ENCODE measurements at regions not wholly inside any gene's neighbourhood (a gene's known extent, or its start where the extent isn't known, plus 50 kb on each side); places are given as distances from the start of the nearest gene placed in this dataset.
"Not testable (repeated sequence)": the region's sequence is repeated elsewhere in the genome, so short reads cannot be mapped to it uniquely, and the experiment has no call there.

DNA sequence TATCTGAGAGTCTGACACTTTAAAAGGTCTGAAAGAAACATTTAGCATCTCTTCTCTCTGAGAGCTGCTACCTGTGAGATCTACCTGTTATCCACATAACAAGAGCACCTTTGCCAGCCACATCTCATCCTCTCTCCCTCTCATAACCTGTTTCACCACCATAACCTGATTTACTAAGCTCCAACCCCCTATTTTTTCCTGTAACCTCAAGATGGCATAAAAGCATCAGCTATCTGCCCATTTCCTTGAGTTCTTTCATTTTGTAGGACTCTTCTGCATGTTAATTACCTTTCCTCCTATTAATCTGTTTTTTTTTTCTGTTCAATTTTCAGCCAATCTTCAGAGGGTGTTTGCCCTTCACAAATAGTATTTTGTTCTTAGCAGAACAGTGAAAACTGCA, 136.5 kb upstream of the KCNK1 start:
- DNase-seq = no peak

GRCh38 chr1:233478611-233479010, 135.3 kb upstream of the KCNK1 start:
- DNase-seq = no peak

GRCh38 chr1:233479110-233479890, 134.6 kb upstream of the KCNK1 start:
- DNase-seq = no peak

DNA sequence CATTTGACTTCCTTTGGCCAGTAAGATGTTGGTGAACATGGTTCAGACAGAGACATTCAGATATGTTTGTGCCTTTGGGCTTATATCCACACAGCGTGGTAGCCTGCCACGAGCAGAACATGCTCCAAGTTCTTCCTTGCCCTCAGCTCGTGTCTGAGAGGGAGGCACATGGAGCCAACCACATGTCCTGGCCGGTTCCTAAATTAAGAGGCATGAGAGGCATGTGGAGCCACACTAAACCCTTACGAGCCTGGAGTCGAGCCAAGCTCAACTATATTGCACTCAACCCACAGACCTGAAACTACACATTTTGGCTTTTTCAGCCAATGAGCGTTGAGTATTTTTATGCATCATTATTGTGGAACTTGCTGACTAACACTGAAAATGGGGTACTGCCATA, 133.7 kb upstream of the KCNK1 start:
- no peak for DNase-seq

- no peak for DNase-seq
These were observed 131.5 kb upstream of the KCNK1 start for GRCh38 chr1:233482388-233482787.

- no peak for DNase-seq
These were observed 128.5 kb upstream of the KCNK1 start for GRCh38 chr1:233485385-233485784.

DNA sequence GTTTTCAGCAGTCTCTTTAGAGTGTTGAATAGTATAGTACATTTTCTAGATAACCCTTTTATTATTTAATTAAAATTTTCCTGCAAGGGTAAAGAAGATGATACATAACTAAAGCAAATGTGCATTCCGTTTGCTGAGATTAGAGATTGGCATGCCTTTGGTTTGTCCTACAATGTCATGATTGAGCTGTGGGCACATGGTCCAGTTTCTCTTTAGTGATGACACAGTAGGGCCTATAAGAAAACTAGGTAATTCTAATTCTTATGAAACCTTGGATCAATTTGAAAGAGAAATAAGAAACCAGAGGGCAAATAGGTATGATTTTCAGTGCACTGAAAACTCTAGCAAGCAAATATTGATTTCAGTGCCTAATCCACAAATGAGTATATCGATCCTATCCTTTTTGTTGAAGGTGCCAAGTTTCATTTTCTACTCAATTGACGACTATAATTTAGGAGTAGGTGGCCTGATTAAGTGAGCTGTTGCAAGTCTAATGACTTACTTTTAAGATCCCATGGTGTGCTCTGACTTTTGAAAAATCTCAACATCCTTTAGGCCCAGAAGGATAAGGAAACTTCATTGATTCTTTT, 128.0 kb upstream of the KCNK1 start:
- DNase-seq = no peak

GRCh38 chr1:233487408-233487807, 126.5 kb upstream of the KCNK1 start:
- DNase-seq = no peak

DNA sequence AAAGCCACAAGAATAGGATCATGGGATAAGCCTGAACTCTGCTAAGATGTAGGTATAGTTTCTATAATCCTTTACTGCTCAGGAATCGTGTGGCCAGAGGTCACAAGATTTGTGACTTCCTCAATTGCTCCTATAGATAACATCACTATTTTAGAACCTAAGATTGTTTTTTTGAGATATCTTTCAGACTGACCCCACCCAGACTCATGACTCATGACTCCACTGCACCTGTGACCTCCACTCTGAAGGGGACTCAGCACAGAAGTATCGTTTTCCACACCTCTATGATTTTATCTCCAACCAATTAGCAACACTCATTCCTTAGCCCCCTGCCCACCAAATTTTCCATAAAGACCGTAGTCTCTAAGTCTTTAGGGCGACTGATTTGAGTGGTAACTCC, 124.5 kb upstream of the KCNK1 start:
- no peak for DNase-seq

GRCh38 chr1:233490488-233490887, 123.4 kb upstream of the KCNK1 start:
- DNase-seq = no peak

DNA sequence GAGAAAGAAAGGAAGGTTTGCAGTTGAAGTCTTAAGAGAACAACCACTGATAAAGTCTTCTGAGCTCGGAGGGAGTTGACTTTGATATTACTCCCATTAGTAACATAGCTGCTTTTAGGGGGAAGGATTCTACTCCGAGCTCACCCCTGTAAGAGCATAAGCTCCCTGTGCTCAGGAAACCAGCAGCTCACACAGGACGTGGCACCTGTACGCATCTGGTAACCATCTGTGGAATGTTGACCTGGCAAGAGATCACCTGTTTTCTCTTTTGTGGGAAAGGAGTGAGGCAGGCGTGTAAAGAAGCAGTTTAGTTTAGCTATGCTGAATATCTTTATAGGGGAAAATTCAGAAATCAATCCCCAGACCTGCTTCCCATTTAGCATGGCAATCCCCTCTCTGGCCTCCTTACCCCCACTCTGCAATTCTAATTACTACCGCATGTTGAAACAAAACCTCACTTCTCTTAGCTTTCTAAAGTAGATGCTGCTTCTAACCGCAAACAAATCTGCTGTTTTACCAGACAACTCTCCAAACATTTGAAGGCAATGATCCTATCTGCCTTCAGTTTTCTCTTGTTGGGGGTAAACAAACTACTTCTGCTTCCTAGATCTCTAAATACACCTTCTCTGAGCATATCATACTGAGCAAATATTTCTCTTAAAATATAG, 121.8 kb upstream of the KCNK1 start:
- no peak for DNase-seq

DNA sequence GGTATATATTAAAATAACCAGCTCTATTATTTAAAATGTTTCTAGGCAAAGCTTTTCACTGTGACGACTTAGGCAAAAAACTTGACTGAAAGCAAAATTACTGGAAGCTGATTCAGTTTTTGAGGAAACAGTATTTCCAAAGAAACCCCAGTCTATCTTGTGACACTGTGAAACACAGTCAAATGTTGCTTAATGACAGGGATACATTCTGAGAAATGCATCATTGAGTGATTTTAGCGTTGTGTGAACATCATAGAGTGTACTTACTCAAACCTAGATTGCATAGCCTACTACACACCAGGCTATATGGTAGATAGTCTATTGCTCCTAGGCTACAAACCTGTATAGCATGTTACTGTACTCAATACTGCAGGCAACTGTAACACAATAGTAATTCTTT, 116.9 kb upstream of the KCNK1 start:
- no peak for DNase-seq

GRCh38 chr1:233497679-233498078, 116.2 kb upstream of the KCNK1 start:
- DNase-seq = no peak

DNA sequence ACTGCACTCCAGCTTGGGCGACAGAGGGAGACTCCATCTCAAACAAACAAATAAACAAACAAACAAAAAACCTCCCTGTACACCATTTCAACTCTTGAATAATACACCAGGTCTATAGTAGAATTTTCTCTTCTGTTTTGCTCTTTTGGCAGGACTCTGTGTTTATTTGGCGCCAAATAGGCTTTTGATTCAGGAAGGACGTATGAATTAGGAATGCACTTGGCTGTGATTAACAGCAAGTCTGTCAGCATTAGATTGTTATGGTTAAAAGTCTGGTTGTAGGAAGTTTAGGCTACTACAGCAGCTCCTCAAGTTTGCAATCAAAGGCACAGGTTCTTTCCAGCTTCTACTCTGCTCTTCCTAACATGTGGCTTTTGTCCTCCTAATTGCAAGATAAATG, 113.8 kb upstream of the KCNK1 start:
- DNase-seq = no peak

DNA sequence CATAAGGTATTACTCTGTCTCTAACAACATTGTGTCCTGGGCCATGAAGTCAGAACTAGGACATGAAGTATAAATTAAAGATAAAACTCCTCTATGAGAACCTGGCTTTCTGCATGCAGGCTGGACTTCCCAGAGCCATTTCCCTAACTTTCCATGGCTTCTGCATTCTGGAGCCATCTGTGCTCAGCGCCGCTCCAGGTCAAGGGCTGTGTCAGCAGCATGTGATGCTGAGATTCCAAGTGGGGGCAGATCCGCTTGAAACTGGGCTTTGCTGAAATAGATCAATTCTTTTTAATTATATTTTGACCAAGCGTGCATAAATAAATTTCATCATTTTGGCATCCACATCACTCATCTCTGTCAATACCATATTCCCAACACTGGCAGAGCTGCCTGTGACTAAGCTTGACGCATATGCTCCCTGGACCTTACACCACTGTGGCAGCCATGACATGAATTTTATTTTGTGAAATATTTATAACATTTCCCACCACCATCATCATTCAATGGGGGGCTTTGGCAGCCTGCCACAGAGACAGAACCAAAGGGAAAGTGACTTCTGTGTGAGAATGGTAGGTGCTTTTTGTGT, 110.4 kb upstream of the KCNK1 start:
- no peak for DNase-seq

DNA sequence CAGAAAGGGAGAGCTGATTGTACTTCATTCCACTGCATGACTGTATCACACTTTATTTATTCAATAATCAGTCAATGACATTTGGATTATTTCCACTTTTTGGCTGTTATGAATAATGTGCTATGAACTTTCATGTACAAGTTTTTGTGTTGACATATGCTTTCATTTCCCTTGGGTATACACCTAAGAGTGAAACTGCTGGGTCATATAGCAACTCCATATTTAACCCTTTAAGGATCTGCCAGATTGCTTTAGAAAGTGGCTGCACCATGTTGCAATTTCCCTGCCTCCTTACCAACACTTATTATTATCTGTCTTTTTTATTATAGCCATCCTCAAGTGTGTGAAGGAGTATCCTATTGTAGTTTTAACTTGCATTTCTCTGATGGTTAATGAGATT, 108.8 kb upstream of the KCNK1 start:
- no peak for DNase-seq

- DNase-seq = not testable (repeated sequence)
These were observed 108.0 kb upstream of the KCNK1 start for GRCh38 chr1:233505889-233506288.

DNA sequence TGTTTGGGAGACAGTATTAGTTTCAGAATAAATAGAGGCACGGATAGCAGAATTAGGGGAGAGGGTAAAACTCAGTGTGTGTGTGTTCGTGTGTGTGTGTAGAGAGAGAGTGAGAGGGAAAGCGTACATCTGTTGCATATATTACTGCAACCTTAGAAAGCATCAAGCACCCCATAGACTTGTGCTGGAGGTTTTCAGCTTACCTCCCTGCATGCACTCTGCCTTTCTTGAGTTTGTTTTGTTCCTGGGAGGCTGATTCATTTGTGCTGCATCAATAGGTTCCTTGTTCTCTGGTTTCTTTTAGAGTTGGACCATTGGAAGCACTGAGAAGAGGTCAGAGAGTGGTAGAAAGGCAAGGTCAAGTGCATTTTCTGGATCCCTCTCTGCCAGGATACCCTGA, 104.4 kb upstream of the KCNK1 start:
- no peak for DNase-seq

DNA sequence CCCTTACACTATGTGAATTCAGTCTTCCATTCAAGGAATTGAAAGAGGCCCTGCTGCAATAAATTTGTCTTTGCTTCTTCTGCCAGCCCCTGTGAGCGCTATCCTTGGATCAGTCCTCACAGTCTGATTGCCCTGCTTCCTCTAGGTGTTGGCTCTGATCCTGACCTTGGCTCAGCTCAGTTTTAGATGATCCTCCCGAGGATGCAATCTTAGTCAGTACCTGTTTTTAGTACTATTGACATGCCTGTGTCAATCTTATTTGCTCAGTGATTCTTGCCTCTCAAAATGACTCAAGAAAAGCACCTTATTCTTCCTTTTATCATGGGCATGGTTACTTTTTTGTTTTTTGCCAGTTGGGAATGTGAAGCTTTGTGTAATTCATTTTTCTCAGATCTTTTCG, 101.4 kb upstream of the KCNK1 start:
- DNase-seq = no peak

GRCh38 chr1:233513431-233513830, 100.5 kb upstream of the KCNK1 start:
- DNase-seq = peak; percentile 13

- DNase-seq = no peak
These were observed 98.9 kb upstream of the KCNK1 start for GRCh38 chr1:233514946-233515391.

GRCh38 chr1:233516732-233517131, 97.2 kb upstream of the KCNK1 start:
- DNase-seq = no peak

DNA sequence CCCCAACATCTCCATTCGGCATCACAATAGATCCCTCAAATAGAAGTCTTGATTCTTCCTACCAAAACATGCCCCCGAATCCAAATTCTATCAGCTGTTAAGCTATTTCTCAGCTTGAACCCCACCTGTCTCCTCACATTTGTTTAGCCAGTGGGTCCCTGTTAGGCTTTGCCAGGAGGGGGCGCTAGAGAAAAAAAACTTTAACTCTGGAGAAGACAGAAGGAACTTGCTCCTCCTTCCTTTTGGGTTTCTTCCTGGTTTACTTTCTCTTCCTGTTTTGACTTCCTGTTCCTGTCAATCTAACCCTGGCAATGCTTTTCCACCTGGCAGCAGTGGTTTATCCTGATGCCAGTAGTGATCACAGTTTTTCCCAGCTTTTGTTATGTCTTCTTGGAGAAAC, 95.6 kb upstream of the KCNK1 start:
- peak; percentile 10 for DNase-seq
